SK-N-SH (cell line): ENCODE measurements at regions not wholly inside any gene's neighbourhood (a gene's known extent, or its start where the extent isn't known, plus 50 kb on each side); places are given as distances from the start of the nearest gene placed in this dataset.

ENCODE experiments used
- CHD2 ChIP-seq: fragments of 150-350 bp; IDR thresholded peaks from 2 replicates; pipeline ENCODE4 v1.6.1; 2018; ENCODE audit warnings: low read length; ENCODE audit not compliant: partially characterized antibody
- CTCF ChIP-seq: fragments of 200-600 bp; sonication (generic); IDR thresholded peaks from 2 replicates; pipeline ENCODE4 v1.6.1; 2017; ENCODE audit warnings: antibody characterized with exemption, mild to moderate bottlenecking, moderate library complexity
- ELF1 ChIP-seq: IDR thresholded peaks from 2 replicates; pipeline ENCODE4 v1.4.0; 2012
- EP300 ChIP-seq, 2 experiments: IDR thresholded peaks; 2 replicates each; pipeline versions ENCODE4 v1.4.0 to v1.6.1; 2012; ENCODE audit warnings: borderline replicate concordance in 1 of 2, low read depth in 1 of 2, low read length in 1 of 2
- EZH2phosphoT487 ChIP-seq: fragments of 200-600 bp; sonication (generic); IDR thresholded peaks from 2 replicates; pipeline ENCODE4 v1.6.1; 2017; ENCODE audit warnings: low read depth, mixed run types, mild to moderate bottlenecking, antibody characterized with exemption, moderate library complexity, borderline replicate concordance
- FOXM1 ChIP-seq: IDR thresholded peaks from 2 replicates; pipeline ENCODE4 v1.4.0; 2012; ENCODE audit warnings: low read depth, mild to moderate bottlenecking
- MAX ChIP-seq: IDR thresholded peaks from 2 replicates; pipeline ENCODE4 v1.4.0; 2012; ENCODE audit warnings: low read depth
- MEF2A ChIP-seq: IDR thresholded peaks from 2 replicates; pipeline ENCODE4 v1.4.0; 2012; ENCODE audit warnings: low read depth, borderline replicate concordance
- POLR2AphosphoS5 ChIP-seq: IDR thresholded peaks from 2 replicates; pipeline ENCODE4 v1.6.1; 2012; ENCODE audit warnings: low read depth, low read length
- RCOR1 ChIP-seq: fragments of 150-350 bp; IDR thresholded peaks from 2 replicates; pipeline ENCODE4 v1.6.1; 2017; ENCODE audit warnings: antibody characterized with exemption, low read length
- REST ChIP-seq: IDR thresholded peaks from 2 replicates; pipeline ENCODE4 v1.6.1; 2012; ENCODE audit warnings: mild to moderate bottlenecking, low read depth, low read length, moderate library complexity
- RFX5 ChIP-seq: IDR thresholded peaks from 2 replicates; pipeline ENCODE4 v1.6.1; 2012; ENCODE audit warnings: mild to moderate bottlenecking, improper control_type of control experiment, low read length
- TCF12 ChIP-seq: IDR thresholded peaks from 2 replicates; pipeline ENCODE4 v1.4.0; 2012

GRCh38 chr19:28933039-28933438, 279.9 kb downstream of the UQCRFS1 start:
- TF ChIP-seq CTCF (no peak), RFX5 (no peak), RCOR1 (no peak), FOXM1 (no peak), MAX (no peak), EZH2phosphoT487 (no peak), CHD2 (no peak), REST (no peak), ELF1 (no peak), TCF12 (no peak), POLR2AphosphoS5 (no peak), MEF2A (no peak), EP300 (IDR thresholded peaks at IDR 0.05; ENCODE audit: borderline replicate concordance in 1 of 2, low read depth in 1 of 2, low read length in 1 of 2) (no peak)
